Glomerular visceral epithelial cell (primary cell): ENCODE measurements at regions not wholly inside any gene's neighbourhood (a gene's known extent, or its start where the extent isn't known, plus 50 kb on each side); places are given as distances from the start of the nearest gene placed in this dataset.

Source experiments
- DNase-seq: peaks from one replicate; pipeline ENCODE4 v3.0.0-alpha.2; 2016; ENCODE audit errors: extremely low spot score

DNA sequence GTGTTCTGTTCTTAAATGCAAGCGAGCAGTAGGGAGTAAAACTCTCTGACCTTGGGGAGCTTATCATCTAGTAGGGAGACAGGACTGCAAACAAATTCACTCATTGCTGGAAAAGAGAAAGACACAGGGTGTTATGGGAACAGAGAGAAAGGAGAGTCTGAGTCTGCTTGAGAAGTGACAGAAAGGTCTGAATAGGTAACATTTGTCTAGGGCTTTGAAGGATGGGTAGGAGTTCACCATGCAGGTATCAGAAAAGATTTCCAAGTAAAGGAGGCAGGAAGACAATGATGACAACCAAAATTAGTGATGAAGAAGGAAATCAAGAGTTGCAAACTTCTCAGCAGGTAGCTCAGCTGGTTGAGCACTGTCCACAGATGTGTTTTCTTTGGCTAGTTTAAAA, 93.6 kb upstream of the GPR139 start:
- DNase-seq, result no peak

GRCh38 chr16:20166531-20167235, 93.0 kb upstream of the GPR139 start:
- no peak for DNase-seq

GRCh38 chr16:20153444-20153843, 79.8 kb upstream of the GPR139 start:
- no peak for DNase-seq

DNA sequence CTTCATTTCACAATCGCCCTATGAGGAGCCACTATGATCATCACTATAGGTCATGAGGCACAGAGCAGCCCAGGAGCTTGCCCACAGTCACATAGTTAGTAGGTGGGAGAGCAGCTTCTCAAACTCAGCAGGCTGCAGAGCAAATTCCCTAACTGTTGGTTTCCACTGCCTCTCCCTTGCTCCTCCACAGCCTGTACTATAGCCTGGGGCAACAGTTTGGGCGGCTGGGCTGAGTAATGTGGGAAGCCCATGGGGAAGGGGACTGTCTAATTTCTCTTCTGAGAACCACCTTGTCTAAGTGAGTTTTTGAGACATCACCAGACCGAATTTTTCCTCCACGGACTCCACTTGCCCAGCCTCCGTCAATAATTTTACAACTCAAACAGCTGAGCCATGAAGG, 73.4 kb upstream of the GPR139 start:
- DNase-seq, result no peak

DNA sequence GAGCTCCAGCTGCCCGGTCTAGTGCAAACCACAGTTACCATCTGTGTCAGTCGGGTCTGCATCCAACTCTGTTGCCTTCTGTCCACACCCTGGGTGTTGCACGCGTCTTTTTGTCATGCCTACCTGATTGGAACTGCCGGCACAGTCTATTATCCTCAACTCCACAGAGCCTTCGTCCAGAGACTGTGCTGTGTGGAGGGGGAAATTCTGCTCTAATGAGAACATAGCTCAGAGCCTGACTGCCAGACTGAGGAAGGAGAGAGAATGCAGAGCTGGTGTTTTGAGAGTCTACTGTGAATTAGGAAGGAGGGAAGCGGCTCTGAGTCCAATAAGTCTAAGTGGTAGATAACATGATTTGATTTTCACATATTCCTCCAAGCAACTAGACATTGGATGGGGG, 68.3 kb upstream of the GPR139 start:
- DNase-seq, result no peak

DNA sequence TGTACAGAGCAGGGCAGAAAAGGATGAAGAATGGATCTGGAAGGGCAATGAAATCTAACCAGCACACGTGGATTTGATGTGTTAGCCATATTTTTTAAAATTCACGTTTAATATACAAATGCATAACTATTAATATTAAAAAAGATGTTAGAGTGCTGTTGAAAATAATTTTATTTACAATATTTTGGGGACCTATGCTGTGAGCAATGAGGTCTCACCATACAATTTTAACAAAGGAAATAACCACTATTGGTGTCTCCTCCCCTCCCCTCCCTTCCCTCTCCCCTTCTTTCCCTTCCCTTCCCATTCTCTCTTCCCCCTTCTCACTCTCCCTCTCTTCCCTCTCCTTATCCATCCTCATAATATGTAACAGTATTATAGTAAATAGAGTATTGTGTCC, 64.2 kb upstream of the GPR139 start:
- DNase-seq, result no peak

GRCh38 chr16:20137194-20137593, 63.5 kb upstream of the GPR139 start:
- no peak for DNase-seq

GRCh38 chr16:20136446-20136968, 62.8 kb upstream of the GPR139 start:
- no peak for DNase-seq

DNA sequence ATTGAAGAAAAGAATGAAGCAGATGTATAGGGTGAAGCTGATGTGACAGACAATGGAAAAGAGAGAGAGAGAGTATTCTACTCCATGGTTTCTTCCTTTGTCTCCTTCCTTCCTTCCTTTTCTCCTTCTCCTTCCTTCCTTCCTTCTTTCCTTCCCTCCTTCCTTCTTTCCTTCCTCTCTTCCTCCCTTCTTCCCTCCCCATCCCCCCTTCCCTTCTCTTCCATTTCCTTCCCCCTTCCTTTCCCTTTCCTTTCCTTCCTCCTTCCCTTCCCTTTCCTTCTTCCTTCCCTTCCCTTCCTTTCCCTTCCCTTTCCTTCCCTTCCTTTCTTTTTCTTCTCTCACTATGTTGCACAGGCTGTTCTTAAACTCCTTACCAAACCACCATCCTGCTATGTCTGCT, 55.7 kb upstream of the GPR139 start:
- no peak for DNase-seq
